Stomach (tissue), 8 donors: ENCODE measurements at regions not wholly inside any gene's neighbourhood (a gene's known extent, or its start where the extent isn't known, plus 50 kb on each side); places are given as distances from the start of the nearest gene placed in this dataset.
"Not testable (repeated sequence)": the region's sequence is repeated elsewhere in the genome, so short reads cannot be mapped to it uniquely, and the experiment has no call there.

ENCODE experiments used
- DNase-seq, 2 donors: peaks; one replicate each; pipeline versions ENCODE4 v3.0.0 to v3.0.0-alpha.2; 2013 to 2019
- H3K27ac ChIP-seq, 5 donors: fragments of 200-600 bp in 4 of 5; sonication (generic) in 4 of 5; one replicate each; pipeline ENCODE4 v1.5.1; 2013 to 2019; ENCODE audit warnings: mild to moderate bottlenecking in 1 of 5, moderate library complexity in 1 of 5
- H3K27me3 ChIP-seq, 3 donors: fragments of 200-600 bp; sonication (generic); one replicate each; pipeline ENCODE4 v1.5.1; 2017 to 2019; ENCODE audit warnings: mixed run types in 1 of 3
- H3K36me3 ChIP-seq, 4 donors: fragments of 200-600 bp; sonication (generic); 1 replicate in 3 of 4; 2 replicates in 1 of 4; pipeline ENCODE4 v1.5.1; 2016 to 2019
- H3K4me1 ChIP-seq, 4 donors: fragments of 200-600 bp; sonication (generic); one replicate each; pipeline ENCODE4 v1.5.1; 2016 to 2019
- H3K4me3 ChIP-seq, 4 donors: fragments of 200-600 bp; sonication (generic) in 3 of 4; one replicate each; pipeline ENCODE4 v1.5.1; 2016 to 2019; ENCODE audit warnings: mild to moderate bottlenecking in 1 of 4
- H3K9me3 ChIP-seq, 4 donors: fragments of 200-600 bp; sonication (generic); one replicate each; pipeline ENCODE4 v1.5.1; 2016 to 2019
- EP300 ChIP-seq: sonication (generic); formaldehyde crosslinking; IDR thresholded peaks from one replicate; pipeline ENCODE4 v1.6.1; 2017; ENCODE audit warnings: antibody characterized with exemption
- POLR2A ChIP-seq, 4 donors: fragments of 450-650 bp; IDR thresholded peaks; one replicate each; pipeline ENCODE4 v1.6.1; 2016; ENCODE audit warnings: antibody characterized with exemption in 4 of 4, control low read depth in 2 of 4, mild to moderate bottlenecking in 1 of 4, moderate library complexity in 1 of 4
- POLR2AphosphoS5 ChIP-seq, 3 donors: sonication (generic); formaldehyde crosslinking; IDR thresholded peaks; one replicate each; pipeline ENCODE4 v1.6.1; 2016; ENCODE audit warnings: antibody characterized with exemption in 3 of 3
- WGBS, 5 donors: extraction: QIAGEN DNeasy Blood & Tissue Kit in 3 of 5; methylation state at CpG; one replicate each; pipeline versions ENCODE4 v1.1.5 to v1.1.7; 2013 to 2018; 5-methylcytosine and 5-hydroxymethylcytosine counted together
- intact Hi-C: fragments of 100-400 bp; cut with DNase I; formaldehyde crosslinking; loops from one replicate; pipeline ENCODE4 v1.15.1; 2023; ENCODE audit warnings: low total_unique reads
- TF ChIP-seq, protein P1 (sequence below), 7 experiments: fragments of 450-650 bp in 4 of 7; fragments of 200-600 bp in 3 of 7; sonication (generic) in 3 of 7; IDR thresholded peaks; one replicate each; pipeline ENCODE4 v1.5.1; 2016 to 2019; ENCODE audit warnings: antibody characterized with exemption in 7 of 7, control low read depth in 2 of 7, mild to moderate bottlenecking in 1 of 7
- donor health status: healthy with polysubstance abuse.
- donor health status: Bipolar disorder and iron deficiency.
- donor health status: healthy.

DNA sequence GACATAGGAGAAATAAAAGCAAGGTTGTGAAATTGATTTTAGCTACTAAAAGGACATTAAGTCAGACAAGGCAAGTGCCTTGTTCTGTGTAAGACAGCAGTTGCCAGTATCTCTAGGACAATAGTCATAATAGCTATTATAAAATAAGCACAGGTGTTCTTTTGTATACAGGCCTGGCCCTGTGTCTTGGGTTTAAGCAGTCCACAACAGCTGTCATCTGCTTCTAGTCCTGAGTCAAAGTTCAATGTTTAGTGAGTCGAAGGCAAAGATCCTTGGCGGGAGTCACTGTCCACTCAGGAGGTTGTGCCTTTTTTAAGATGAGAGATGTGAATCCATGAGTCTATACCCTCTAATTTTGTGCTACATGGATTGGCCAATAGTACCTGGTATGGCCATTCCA, 79.5 kb downstream of the SC5D start:
- Histone ChIP-seq H3K4me3 (no peak overlapping the region), H3K27me3 (peaks cover 0 to 6% (median 0%) of the 10 kb centered on the region in 3 donors), H3K27ac (no peak overlapping the region), H3K36me3 (no peaks in the 10 kb centered on the region), H3K9me3 (no peaks in the 10 kb centered on the region), H3K4me1 (peaks cover 0 to 11% (median 4%) of the 10 kb centered on the region in 4 donors)
- TF ChIP-seq POLR2A (IDR thresholded peaks at IDR 0.05) = no peak
- no peak for TF ChIP-seq EP300
- no peak for TF ChIP-seq POLR2AphosphoS5 (IDR thresholded peaks at IDR 0.05)
- TF ChIP-seq, protein P1, sequence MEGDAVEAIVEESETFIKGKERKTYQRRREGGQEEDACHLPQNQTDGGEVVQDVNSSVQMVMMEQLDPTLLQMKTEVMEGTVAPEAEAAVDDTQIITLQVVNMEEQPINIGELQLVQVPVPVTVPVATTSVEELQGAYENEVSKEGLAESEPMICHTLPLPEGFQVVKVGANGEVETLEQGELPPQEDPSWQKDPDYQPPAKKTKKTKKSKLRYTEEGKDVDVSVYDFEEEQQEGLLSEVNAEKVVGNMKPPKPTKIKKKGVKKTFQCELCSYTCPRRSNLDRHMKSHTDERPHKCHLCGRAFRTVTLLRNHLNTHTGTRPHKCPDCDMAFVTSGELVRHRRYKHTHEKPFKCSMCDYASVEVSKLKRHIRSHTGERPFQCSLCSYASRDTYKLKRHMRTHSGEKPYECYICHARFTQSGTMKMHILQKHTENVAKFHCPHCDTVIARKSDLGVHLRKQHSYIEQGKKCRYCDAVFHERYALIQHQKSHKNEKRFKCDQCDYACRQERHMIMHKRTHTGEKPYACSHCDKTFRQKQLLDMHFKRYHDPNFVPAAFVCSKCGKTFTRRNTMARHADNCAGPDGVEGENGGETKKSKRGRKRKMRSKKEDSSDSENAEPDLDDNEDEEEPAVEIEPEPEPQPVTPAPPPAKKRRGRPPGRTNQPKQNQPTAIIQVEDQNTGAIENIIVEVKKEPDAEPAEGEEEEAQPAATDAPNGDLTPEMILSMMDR (IDR thresholded peaks at IDR 0.05) = no peak
- intact Hi-C loops = no loop called here
- no peak for DNase-seq
- 77 to 91% (median 84%) methylated on average over 2 of the region's 2 CpGs for WGBS, 5 donors

DNA sequence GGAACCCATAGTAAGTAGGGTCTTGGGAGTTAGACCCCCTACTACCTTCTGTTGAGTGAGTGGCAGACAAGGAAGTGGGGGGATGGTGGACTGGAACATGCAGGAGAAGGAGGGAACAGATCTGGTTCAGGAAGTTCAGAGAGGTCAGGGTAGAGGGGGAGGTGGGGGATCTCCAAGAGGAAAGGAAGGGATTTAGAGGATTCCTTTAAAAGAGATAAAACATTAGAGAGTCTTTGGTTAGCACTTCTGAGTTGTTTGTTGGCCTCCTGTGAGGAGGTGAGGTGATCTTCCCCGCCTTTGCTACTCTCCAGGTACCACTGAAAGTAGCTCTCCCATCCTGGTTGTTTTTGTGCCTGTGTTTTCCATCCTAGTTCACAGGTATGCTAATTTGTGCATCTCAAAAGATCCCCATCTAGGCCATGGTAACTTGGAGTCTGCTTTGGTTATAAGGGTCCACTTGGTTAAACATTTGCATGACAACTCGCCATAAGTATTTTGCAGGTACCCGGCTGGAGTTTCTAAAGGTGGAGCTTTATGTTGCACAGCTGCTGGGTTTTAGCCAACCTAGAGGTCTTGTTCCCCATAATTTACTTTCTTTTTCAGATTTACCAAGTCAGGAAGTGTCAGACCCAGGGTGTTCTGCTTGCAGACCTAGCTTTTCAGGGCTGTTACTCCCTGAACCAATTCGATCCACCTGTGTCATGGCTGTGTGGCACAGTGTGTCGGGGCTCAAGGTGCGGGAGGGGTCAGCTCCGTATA, 79.3 kb upstream of the SORL1 start:
- Histone ChIP-seq H3K36me3 (no peaks in the 10 kb centered on the region), H3K9me3 (no peaks in the 10 kb centered on the region), H3K27ac (no peak overlapping the region), H3K4me1 (peaks cover 0 to 3% (median under 1%) of the 10 kb centered on the region in 4 donors), H3K27me3 (peaks cover 0 to 6% (median 0%) of the 10 kb centered on the region in 3 donors), H3K4me3 (no peak overlapping the region)
- no peak for DNase-seq
- TF ChIP-seq POLR2AphosphoS5 (IDR thresholded peaks at IDR 0.05) (no peak), EP300 (no peak), POLR2A (IDR thresholded peaks at IDR 0.05) (no peak)
- TF ChIP-seq, protein P1 (IDR thresholded peaks at IDR 0.05) = no peak
- intact Hi-C loops = no loop called here
- 68 to 89% (median 83%) methylated on average over 7 of the region's 7 CpGs for WGBS, 5 donors

DNA sequence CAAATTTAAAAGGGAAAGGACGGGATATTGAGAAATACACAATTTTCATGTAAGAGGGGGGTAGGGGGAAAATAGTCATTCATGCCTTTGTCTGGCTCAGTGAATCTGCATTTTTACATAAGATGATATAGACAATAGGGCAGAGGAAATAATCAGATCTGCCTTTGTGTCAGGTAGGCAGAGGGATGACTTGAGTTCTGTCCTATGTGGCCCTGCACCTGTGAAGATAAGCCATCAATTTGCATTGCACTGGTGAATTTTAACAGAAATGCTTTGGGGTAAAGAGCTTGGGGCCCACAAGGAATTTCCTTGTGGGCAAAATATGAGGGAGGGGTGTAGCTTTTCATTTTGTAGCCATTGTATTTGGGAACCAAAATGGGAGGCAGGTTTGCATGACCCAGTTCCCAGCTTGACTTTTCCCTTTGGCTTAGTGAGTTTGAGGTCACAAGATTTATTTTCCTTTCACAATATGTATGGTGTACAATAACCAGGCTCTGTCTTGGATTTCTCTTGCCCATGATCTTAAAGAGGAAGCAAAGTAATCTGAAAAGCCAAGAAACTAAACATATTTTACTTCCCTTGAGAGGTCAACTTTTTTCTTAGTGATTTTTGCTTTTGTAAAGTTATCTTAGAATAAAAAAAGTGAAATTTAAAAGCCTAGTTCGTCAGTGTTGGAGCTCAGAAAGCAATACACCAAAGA, 77.7 kb upstream of the SORL1 start:
- Histone ChIP-seq H3K4me3 (no peak overlapping the region), H3K4me1 (no peaks in the 10 kb centered on the region), H3K36me3 (no peaks in the 10 kb centered on the region), H3K27ac (no peak overlapping the region), H3K9me3 (no peaks in the 10 kb centered on the region), H3K27me3 (peaks cover 0 to 6% (median 0%) of the 10 kb centered on the region in 3 donors)
- TF ChIP-seq EP300 (no peak), POLR2A (IDR thresholded peaks at IDR 0.05) (no peak), POLR2AphosphoS5 (IDR thresholded peaks at IDR 0.05) (no peak)
- TF ChIP-seq, protein P1 (IDR thresholded peaks at IDR 0.05) = no peak
- WGBS, 5 donors = 50 to 88% (median 73%) methylated on average over 2 of the region's 2 CpGs
- no peak for DNase-seq
- intact Hi-C loops = no loop called here

DNA sequence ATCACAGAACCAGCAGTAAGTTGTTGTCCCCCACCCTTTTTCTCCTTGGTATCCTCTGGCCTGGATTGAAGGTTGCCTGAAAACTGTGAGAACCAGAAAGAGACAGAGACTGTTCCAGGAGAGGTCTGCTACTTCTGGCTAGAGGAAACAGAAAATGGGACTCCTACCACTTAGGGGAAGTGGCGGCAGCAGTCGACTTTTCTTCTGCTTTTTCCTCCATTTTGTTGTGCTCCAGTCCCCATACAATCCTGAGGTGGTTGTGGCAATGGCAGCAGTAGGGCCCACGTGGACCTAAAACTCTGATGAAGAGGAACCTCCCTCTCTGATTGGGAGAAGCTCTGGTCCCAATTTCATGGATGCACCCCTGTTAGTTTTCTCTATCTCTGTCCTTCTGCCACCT, 76.0 kb upstream of the SORL1 start:
- H3K4me3 ChIP-seq = no peak overlapping the region
- TF ChIP-seq, protein P1 (IDR thresholded peaks at IDR 0.05) = no peak
- no peaks in the 10 kb centered on the region for H3K36me3 ChIP-seq
- intact Hi-C loops = no loop called here
- WGBS, 5 donors = 60 to 92% (median 82%) methylated on average over 3 of the region's 3 CpGs
- H3K9me3 ChIP-seq = no peaks in the 10 kb centered on the region
- H3K27me3 ChIP-seq = no peaks in the 10 kb centered on the region
- no peak overlapping the region for H3K27ac ChIP-seq
- no peaks in the 10 kb centered on the region for H3K4me1 ChIP-seq
- no peak for DNase-seq

DNA sequence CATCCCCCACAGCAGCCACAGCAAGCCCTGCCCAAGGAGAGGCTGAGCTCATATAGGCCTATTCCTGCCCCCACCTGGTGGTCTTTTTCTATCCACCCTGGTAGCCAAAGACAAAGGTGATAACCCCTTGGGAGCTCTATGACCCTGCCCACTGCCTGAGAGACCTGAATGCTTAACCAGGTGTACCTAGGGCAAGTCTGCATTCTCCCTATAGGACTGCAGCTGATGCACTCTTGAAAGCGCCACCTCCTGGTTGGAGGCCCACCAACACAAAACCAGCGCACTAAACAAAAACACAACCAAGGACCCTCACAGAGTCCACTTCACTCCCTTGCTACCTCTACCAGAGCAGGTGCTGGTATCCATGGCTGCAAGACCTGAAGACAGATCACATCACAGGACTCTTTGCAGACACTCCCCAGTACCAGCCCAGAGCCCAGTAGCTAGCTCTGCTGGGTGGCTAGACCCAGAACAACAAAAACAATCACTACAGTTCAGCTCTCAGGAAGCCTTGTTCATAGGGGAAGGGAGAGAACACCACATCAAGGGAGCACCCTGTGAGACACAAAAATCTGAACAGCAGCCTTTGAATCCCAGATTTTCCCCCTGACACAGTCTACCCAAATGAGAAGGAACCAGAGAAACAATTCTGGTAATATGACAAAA, 72.8 kb upstream of the SORL1 start:
- H3K4me1 ChIP-seq, H3K4me3 ChIP-seq, H3K36me3 ChIP-seq, DNase-seq, H3K27me3 ChIP-seq, intact Hi-C loops, H3K27ac ChIP-seq, H3K9me3 ChIP-seq: not testable (repeated sequence)
- 90 to 100% (median 96%) methylated on average over 1 to 2 of the region's 2 CpGs for WGBS, 5 donors
